ENCODE measurements at regions not wholly inside any gene's neighbourhood (a gene's known extent, or its start where the extent isn't known, plus 50 kb on each side); places are given as distances from the start of the nearest gene placed in this dataset.

DNA sequence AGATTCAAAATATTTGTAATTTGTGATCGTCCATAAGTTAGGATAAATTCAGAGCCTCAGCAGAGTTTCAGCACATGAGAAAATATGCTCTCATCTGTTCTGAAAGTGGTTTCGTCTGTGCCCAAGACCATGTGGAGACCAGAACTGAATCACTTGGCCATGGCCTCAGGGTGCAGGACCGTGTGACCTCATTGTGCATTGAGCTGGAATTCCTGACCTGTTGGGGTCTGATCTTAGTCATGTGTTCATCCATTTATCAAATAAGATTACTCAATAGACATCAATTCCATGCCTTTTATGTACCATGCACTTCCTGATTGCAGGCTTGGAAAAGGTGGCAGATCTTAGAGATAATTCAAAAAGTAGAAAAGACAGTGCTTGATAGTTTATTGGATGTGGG is 680.5 kb downstream of the QKI start:
- H3K4me1 ChIP-seq (ENCODE audit: insufficient read depth, low read length, poor library complexity, severe bottlenecking): no peaks in the 10 kb centered on the region
- no peak overlapping the region for H3K4me3 ChIP-seq (ENCODE audit: low read length, poor library complexity, severe bottlenecking)
- H3K36me3 ChIP-seq (ENCODE audit: insufficient read depth, low read length): no peaks in the 10 kb centered on the region
- H3K9me2 ChIP-seq (replicated peaks; ENCODE audit: low read depth, low read length): no peaks in the 10 kb centered on the region
- TF ChIP-seq EZH2phosphoT487 (IDR thresholded peaks at IDR 0.05; ENCODE audit: borderline replicate concordance): no peak
- TF ChIP-seq, protein P1, sequence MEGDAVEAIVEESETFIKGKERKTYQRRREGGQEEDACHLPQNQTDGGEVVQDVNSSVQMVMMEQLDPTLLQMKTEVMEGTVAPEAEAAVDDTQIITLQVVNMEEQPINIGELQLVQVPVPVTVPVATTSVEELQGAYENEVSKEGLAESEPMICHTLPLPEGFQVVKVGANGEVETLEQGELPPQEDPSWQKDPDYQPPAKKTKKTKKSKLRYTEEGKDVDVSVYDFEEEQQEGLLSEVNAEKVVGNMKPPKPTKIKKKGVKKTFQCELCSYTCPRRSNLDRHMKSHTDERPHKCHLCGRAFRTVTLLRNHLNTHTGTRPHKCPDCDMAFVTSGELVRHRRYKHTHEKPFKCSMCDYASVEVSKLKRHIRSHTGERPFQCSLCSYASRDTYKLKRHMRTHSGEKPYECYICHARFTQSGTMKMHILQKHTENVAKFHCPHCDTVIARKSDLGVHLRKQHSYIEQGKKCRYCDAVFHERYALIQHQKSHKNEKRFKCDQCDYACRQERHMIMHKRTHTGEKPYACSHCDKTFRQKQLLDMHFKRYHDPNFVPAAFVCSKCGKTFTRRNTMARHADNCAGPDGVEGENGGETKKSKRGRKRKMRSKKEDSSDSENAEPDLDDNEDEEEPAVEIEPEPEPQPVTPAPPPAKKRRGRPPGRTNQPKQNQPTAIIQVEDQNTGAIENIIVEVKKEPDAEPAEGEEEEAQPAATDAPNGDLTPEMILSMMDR (conservative IDR thresholded peaks at IDR 0.05; ENCODE audit: low read length): no peak
- H3K79me2 ChIP-seq (ENCODE audit: insufficient read depth, low read length): no peaks in the 10 kb centered on the region
- no peak overlapping the region for H3K9ac ChIP-seq (ENCODE audit: low read depth, low read length, poor library complexity, severe bottlenecking)
- no peak overlapping the region for H3K4me2 ChIP-seq (ENCODE audit: low read depth, low read length, poor library complexity, severe bottlenecking)
- no peak overlapping the region for H2AFZ ChIP-seq (ENCODE audit: low read length)
- no peaks in the 10 kb centered on the region; the same call in 1 of the 2 replicates for H3K9me3 ChIP-seq (ENCODE audit: insufficient read depth, low read depth, low read length)
- no peaks in the 10 kb centered on the region for H4K20me1 ChIP-seq (ENCODE audit: insufficient read depth, low read length, poor library complexity, severe bottlenecking)
- H3K27me3 ChIP-seq (ENCODE audit: insufficient read depth, low read length, poor library complexity, severe bottlenecking): no peaks in the 10 kb centered on the region
- no peaks in the 10 kb centered on the region for H3F3A ChIP-seq (ENCODE audit: low read depth)

GRCh38 chr6:164087870-164088269 is 673.4 kb downstream of the QKI start:
- no peaks in the 10 kb centered on the region for H3K36me3 ChIP-seq (ENCODE audit: insufficient read depth, low read length)
- no peak overlapping the region for H3K4me3 ChIP-seq (ENCODE audit: low read length, poor library complexity, severe bottlenecking)
- TF ChIP-seq EZH2phosphoT487 (IDR thresholded peaks at IDR 0.05; ENCODE audit: borderline replicate concordance): no peak
- TF ChIP-seq, protein P1 (conservative IDR thresholded peaks at IDR 0.05; ENCODE audit: low read length): no peak
- no peak overlapping the region for H2AFZ ChIP-seq (ENCODE audit: low read length)
- H3F3A ChIP-seq (ENCODE audit: low read depth): no peaks in the 10 kb centered on the region
- no peak overlapping the region for H3K9ac ChIP-seq (ENCODE audit: low read depth, low read length, poor library complexity, severe bottlenecking)
- no peaks in the 10 kb centered on the region for H3K9me3 ChIP-seq (ENCODE audit: insufficient read depth, low read depth, low read length)
- no peaks in the 10 kb centered on the region for H3K4me1 ChIP-seq (ENCODE audit: insufficient read depth, low read length, poor library complexity, severe bottlenecking)
- no peaks in the 10 kb centered on the region for H3K79me2 ChIP-seq (ENCODE audit: insufficient read depth, low read length)
- no peaks in the 10 kb centered on the region for H3K9me2 ChIP-seq (replicated peaks; ENCODE audit: low read depth, low read length)
- H4K20me1 ChIP-seq (ENCODE audit: insufficient read depth, low read length, poor library complexity, severe bottlenecking): no peaks in the 10 kb centered on the region
- no peak overlapping the region for H3K4me2 ChIP-seq (ENCODE audit: low read depth, low read length, poor library complexity, severe bottlenecking)
- no peaks in the 10 kb centered on the region for H3K27me3 ChIP-seq (ENCODE audit: insufficient read depth, low read length, poor library complexity, severe bottlenecking)

DNA sequence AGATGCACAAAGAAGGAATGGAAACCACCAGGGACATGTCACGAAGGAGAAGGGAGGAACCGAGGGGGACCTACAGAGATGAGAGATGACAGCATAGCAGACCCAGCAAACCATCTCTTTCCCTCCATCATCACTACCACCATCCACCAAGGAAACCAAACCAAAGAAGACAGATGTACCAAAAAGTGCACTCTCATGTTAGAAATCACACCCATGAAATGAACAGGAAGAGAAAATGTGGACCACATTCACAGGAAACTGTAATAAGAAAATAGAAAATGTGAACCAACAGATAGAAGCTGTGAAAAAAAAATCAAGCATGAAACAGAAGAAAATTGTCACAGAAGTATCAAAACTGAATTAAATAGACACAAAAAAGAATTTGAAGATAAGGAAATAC is 672.7 kb downstream of the QKI start:
- no peak for TF ChIP-seq EZH2phosphoT487 (IDR thresholded peaks at IDR 0.05; ENCODE audit: borderline replicate concordance)
- TF ChIP-seq, protein P1 (conservative IDR thresholded peaks at IDR 0.05; ENCODE audit: low read length): no peak
- H3F3A ChIP-seq (ENCODE audit: low read depth): no peaks in the 10 kb centered on the region
- no peak overlapping the region for H2AFZ ChIP-seq (ENCODE audit: low read length)
- no peak overlapping the region for H3K9ac ChIP-seq (ENCODE audit: low read depth, low read length, poor library complexity, severe bottlenecking)
- no peaks in the 10 kb centered on the region for H4K20me1 ChIP-seq (ENCODE audit: insufficient read depth, low read length, poor library complexity, severe bottlenecking)
- H3K9me2 ChIP-seq (replicated peaks; ENCODE audit: low read depth, low read length): no peaks in the 10 kb centered on the region
- H3K27me3 ChIP-seq (ENCODE audit: insufficient read depth, low read length, poor library complexity, severe bottlenecking): no peaks in the 10 kb centered on the region
- no peaks in the 10 kb centered on the region for H3K9me3 ChIP-seq (ENCODE audit: insufficient read depth, low read depth, low read length)
- H3K4me1 ChIP-seq (ENCODE audit: insufficient read depth, low read length, poor library complexity, severe bottlenecking): no peaks in the 10 kb centered on the region
- no peaks in the 10 kb centered on the region for H3K79me2 ChIP-seq (ENCODE audit: insufficient read depth, low read length)
- H3K4me3 ChIP-seq (ENCODE audit: low read length, poor library complexity, severe bottlenecking): no peak overlapping the region
- H3K4me2 ChIP-seq (ENCODE audit: low read depth, low read length, poor library complexity, severe bottlenecking): no peak overlapping the region
- no peaks in the 10 kb centered on the region for H3K36me3 ChIP-seq (ENCODE audit: insufficient read depth, low read length)
